Psoas muscle (tissue), 7 donors: ENCODE measurements at regions not wholly inside any gene's neighbourhood (a gene's known extent, or its start where the extent isn't known, plus 50 kb on each side); places are given as distances from the start of the nearest gene placed in this dataset.

Source experiments
- ATAC-seq, 4 donors: fragments of 200-7000 bp; cut with Tn5 transposase; one replicate each; pipeline ENCODE4 v1.9.1; 2020; ENCODE audit warnings: moderate library complexity in 3 of 4, mild to moderate bottlenecking in 2 of 4
- DNase-seq, 2 donors: peaks; one replicate each; pipeline ENCODE4 v3.0.0-alpha.2; 2020
- H3K27ac ChIP-seq: fragments of 200-600 bp; one replicate; pipeline ENCODE4 v1.8.0; 2022
- H3K27me3 ChIP-seq, 3 donors: fragments of 200-600 bp in 1 of 3; one replicate each; pipeline versions ENCODE4 v1.6.1 to v1.8.0; 2013 to 2022; ENCODE audit warnings: low read length in 2 of 3, mild to moderate bottlenecking in 2 of 3, moderate library complexity in 1 of 3; ENCODE audit not compliant: insufficient read depth in 3 of 3
- H3K36me3 ChIP-seq, 2 donors: fragments of 200-600 bp in 1 of 2; one replicate each; pipeline versions ENCODE4 v1.6.1 to v1.8.0; 2013 to 2022; ENCODE audit warnings: low read depth in 1 of 2, mild to moderate bottlenecking in 1 of 2, moderate library complexity in 1 of 2; ENCODE audit not compliant: insufficient read depth in 1 of 2
- H3K4me1 ChIP-seq: fragments of 200-600 bp; one replicate; pipeline ENCODE4 v1.8.0; 2022
- H3K4me3 ChIP-seq: fragments of 200-600 bp; one replicate; pipeline ENCODE4 v1.8.0; 2022; ENCODE audit warnings: mild to moderate bottlenecking
- H3K9me3 ChIP-seq: fragments of 200-600 bp; one replicate; pipeline ENCODE4 v1.8.0; 2022
- CTCF ChIP-seq: fragments of 200-600 bp; IDR thresholded peaks from one replicate; pipeline ENCODE4 v1.8.0; 2022; ENCODE audit warnings: antibody characterized with exemption
- WGBS, 3 donors: extraction: QIAGEN DNeasy Blood & Tissue Kit; methylation state at CpG; one replicate each; pipeline versions ENCODE4 v1.1.6 to v1.1.7; 2013; 5-methylcytosine and 5-hydroxymethylcytosine counted together
- intact Hi-C, 2 donors: fragments of 100-400 bp; cut with DNase I; formaldehyde crosslinking; loops; one replicate each; pipeline versions ENCODE4 v1.11.0 to v1.14.2; 2022
- donor health status: healthy with polysubstance abuse.
- donor health status: DM: no; HTN: no; CAD: no; lungs with moderate emphysema.
- donor health status: Bipolar disorder and iron deficiency.
- donor health status: healthy.
- donor health status: DM: yes; HTN: yes; CAD: no.
- donor health status: DM: no; HTN: no; CAD: no.
- donor health status: DM: yes; HTN: yes; CAD: no.

DNA sequence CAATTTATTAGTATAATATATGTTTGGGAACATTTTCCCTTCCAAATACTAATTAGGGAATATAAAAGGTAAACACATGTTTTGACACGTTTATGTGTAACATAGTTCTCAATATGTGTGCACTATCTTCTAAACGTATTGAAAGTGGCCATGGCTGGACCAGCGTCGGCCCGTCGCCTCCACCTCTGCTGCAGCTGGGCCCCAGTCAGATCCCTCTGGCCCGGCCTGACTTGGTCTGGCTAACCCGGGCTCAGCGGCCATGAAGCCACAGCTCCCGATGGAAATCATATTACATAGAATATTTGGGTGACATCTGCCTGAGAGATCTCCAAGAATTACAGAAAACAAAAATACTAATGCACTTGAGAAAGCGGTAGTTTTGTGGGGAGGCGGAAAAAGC, 474.4 kb upstream of the CDH2 start:
- no peak for DNase-seq

GRCh38 chr18:28650860-28651259, 473.9 kb upstream of the CDH2 start:
- Histone ChIP-seq H3K27me3 (no peaks in the 10 kb centered on the region), H3K27ac (no peak overlapping the region), H3K9me3 (no peaks in the 10 kb centered on the region), H3K4me1 (no peaks in the 10 kb centered on the region), H3K36me3 (no peaks in the 10 kb centered on the region), H3K4me3 (no peak overlapping the region)
- no peak for ATAC-seq
- no peak for DNase-seq
- TF ChIP-seq CTCF: no peak
- 58 to 71% (median 59%) methylated on average over 2 of the region's 2 CpGs for WGBS, 3 donors
- intact Hi-C loops: no loop called here

More for the DNA sequence above, 474.4 kb upstream of the CDH2 start:
- Histone ChIP-seq H3K4me3 (no peak overlapping the region), H3K27me3 (no peaks in the 10 kb centered on the region), H3K27ac (no peak overlapping the region), H3K9me3 (no peaks in the 10 kb centered on the region), H3K36me3 (no peaks in the 10 kb centered on the region), H3K4me1 (no peaks in the 10 kb centered on the region)
- ATAC-seq: no peak
- WGBS, 3 donors: 87 to 88% (median 88%) methylated on average over 12 of the region's 12 CpGs
- intact Hi-C loops: no loop called here
- no peak for TF ChIP-seq CTCF

GRCh38 chr18:28647961-28648360, 471.0 kb upstream of the CDH2 start:
- no peaks in the 10 kb centered on the region for H3K9me3 ChIP-seq
- ATAC-seq (no peak), DNase-seq (no peak)
- H3K4me1 ChIP-seq: no peaks in the 10 kb centered on the region
- H3K36me3 ChIP-seq: no peaks in the 10 kb centered on the region
- H3K4me3 ChIP-seq: no peak overlapping the region
- H3K27me3 ChIP-seq: no peaks in the 10 kb centered on the region
- WGBS, 3 donors: 73 to 79% (median 73%) methylated on average over 3 of the region's 3 CpGs
- intact Hi-C loops: no loop called here
- no peak for TF ChIP-seq CTCF
- H3K27ac ChIP-seq: no peak overlapping the region

- Histone ChIP-seq H3K4me3 (no peak overlapping the region), H3K27me3 (no peaks in the 10 kb centered on the region), H3K9me3 (no peaks in the 10 kb centered on the region), H3K36me3 (no peaks in the 10 kb centered on the region), H3K4me1 (no peaks in the 10 kb centered on the region), H3K27ac (no peak overlapping the region)
- TF ChIP-seq CTCF: no peak
- intact Hi-C loops: no loop called here
- DNase-seq (no peak), ATAC-seq (no peak)
- WGBS, 3 donors: 81 to 86% (median 86%) methylated on average over 2 of the region's 2 CpGs
These were observed 461.0 kb upstream of the CDH2 start for GRCh38 chr18:28637897-28638296.

DNA sequence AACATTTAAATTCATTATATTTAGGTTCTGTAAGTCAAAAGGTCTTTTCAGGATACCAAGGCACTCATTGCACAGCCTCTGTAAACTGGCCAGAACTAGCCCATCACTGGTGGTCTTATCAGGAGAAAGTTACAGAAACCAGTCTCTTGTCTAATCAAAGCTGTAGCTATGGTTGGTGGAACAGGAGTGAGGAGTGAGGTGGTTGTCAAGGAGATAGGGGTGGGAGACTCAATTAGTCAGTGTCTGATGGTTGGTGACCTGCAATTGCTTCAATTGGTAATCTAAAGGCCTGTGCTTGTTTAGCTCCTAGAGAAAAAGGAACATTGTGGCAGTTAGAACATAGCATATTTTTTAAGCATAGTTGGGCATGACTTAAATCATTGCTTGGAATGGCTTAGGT, 458.6 kb upstream of the CDH2 start:
- H3K4me3 ChIP-seq: no peak overlapping the region
- no peak for DNase-seq
- ATAC-seq: no peak
- no peaks in the 10 kb centered on the region for H3K27me3 ChIP-seq
- no peaks in the 10 kb centered on the region for H3K9me3 ChIP-seq
- H3K27ac ChIP-seq: no peak overlapping the region
- no peaks in the 10 kb centered on the region for H3K36me3 ChIP-seq
- no peak for TF ChIP-seq CTCF
- intact Hi-C loops: no loop called here
- no peaks in the 10 kb centered on the region for H3K4me1 ChIP-seq
